NCI-H1417 treated with DMSO at 0.1 percent for 48 hours (cell line): ENCODE measurements at regions not wholly inside any gene's neighbourhood (a gene's known extent, or its start where the extent isn't known, plus 50 kb on each side); places are given as distances from the start of the nearest gene placed in this dataset.

Experiments
- DNase-seq: peaks from one replicate; lab custom pipeline; 2025; lab: John Stamatoyannopoulos, UW

- DNase-seq: no peak
Measured at GRCh38 chr2:177119099-177119498, 93.5 kb upstream of the HNRNPA3 start.

- no peak for DNase-seq
Measured at GRCh38 chr2:177123048-177123447, 89.5 kb upstream of the HNRNPA3 start.

DNA sequence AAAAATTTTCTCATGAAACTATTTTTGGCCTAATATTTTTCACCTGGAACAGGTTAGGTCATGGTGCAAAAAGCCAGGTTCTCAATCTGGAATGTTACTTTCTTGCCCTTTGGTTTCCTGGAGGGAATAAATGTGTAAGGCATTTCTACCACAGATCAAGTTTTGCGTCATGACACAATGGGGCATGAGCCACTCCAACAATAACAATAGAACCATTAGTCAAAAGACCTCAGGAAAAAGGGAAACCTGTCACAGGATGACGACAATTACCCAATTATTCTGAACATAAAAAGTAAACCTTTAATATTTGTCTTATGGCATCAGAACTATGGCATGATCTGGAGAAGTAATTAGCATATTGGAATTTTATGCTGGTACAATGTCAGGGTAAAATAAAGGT lies 88.2 kb upstream of the HNRNPA3 start:
- DNase-seq: no peak

DNA sequence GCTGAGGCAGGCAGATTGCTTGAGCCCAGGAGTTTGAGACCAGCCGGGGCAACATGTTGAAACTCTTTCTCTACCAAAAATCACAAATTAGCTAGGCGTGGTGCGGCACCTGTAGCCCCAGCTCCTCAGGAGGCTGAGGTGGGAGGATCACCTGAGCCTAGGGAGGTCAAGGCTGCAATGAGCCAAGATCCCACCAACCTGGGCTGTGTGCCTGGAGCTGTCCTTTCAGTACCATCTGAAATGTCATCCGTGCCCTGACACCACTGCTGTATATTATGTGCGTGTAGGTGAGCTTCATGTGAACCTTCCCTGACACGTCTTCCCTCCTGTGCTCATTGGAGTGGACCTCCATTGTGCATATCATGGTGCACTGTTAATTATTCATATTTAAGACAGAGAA lies 84.8 kb upstream of the HNRNPA3 start:
- no peak for DNase-seq

GRCh38 chr2:177129610-177130009 lies 83.0 kb upstream of the HNRNPA3 start:
- DNase-seq: no peak

DNA sequence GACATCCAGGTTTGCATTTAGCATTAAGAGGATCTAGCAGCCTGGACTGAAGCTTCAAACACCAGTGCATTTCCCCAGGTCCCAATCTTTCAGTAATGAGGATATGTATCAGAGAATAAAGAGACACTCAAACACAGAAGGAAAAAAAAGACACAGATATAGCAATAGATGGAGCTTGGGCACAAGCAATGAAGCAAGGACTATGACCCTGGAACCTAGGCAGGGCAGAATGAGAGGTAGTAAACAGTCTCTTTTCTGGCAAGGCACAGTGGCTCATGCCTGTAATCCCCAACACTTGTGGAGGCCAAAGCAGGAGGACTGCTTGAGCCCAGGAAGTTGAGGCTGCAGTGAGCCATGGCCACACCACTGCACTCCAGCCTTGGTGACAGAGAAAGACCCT lies 80.7 kb upstream of the HNRNPA3 start:
- no peak for DNase-seq

DNA sequence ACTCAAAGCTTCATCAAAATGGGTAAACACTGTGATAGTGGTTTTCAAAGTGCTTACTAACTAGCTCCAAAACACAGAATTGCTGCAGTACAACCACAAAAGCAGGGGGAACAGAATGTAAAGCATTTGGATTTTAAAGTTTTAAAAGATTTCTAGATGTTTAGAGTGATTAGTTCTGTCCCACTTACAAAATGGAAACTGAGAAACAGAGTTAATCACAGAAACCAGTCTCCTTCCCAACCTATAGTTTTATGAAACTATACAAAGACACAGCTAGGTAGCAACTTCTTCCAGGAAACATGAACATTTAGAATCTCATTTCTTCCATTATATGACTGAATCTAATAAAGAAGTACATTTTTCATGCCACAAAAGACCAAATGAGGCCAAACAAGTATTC lies 73.8 kb upstream of the HNRNPA3 start:
- DNase-seq: no peak

DNA sequence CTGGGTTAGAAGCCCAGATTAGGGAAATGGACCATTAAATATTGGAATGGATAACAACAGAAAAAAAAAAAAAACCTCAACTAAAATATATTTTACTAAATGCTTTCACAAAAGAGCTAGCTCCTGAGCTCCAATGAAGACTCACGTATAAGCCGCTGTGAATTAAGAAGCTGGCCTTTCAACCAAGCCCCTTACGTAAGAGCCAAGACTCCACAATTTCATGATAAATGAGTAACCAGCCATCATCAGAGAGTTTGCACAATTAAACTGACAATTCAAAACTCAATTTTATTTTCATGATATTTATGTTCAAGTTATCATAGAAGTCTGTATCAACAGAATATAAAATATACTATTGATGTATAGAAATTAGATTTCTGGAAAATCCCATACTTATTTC lies 70.7 kb upstream of the HNRNPA3 start:
- no peak for DNase-seq

DNA sequence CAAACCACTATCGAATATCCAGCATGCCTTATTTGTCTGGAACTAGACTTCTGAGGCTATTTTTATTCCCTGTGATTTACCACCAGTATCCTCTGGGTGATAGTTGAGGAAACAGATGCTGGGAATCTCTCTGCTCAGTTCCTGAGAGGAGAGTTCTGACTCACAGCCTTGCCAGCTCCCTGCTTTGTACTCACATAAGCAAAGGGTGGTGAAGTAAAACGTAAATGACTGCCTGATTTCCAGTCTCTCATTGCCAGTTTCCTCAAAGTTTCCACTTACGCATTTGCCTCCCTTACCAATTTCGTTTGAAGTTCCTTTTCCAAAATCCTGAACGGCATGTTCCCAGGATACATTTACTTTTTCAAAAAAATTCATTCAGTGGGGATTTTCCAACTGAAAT lies 69.2 kb upstream of the HNRNPA3 start:
- DNase-seq: no peak

DNA sequence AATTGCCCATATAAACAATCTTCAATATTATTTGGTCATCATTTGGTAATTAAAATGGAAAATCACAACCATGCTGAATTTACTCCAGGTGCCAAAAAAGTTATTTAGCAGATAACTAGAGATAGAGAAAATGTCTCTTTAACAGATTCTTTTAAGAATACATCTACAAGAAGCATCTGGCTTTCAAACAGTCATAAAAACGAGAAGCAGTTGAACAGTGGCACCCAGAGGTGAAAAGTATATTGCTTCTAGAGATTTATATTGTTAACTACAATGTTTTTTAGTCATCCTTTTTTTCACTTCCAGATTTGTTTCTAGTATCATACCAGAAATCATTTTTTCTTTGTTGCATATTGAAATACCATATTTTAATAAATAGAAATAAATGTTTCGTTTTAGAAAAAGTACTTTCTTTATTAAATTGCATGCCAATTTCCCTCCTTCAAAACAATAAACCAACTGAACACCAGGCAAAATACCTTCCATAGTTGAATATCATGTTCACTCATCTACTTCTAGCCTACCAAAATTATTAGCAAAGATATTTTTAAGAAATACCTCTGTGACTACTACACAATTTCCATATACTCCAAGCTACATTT lies 65.4 kb upstream of the HNRNPA3 start:
- DNase-seq: peak; percentile 35

GRCh38 chr2:177147834-177148445 lies 64.7 kb upstream of the HNRNPA3 start:
- no peak for DNase-seq

GRCh38 chr2:177148477-177149154 lies 64.0 kb upstream of the HNRNPA3 start:
- peak; percentile 12 for DNase-seq

GRCh38 chr2:177149155-177149503 lies 63.5 kb upstream of the HNRNPA3 start:
- no peak for DNase-seq

DNA sequence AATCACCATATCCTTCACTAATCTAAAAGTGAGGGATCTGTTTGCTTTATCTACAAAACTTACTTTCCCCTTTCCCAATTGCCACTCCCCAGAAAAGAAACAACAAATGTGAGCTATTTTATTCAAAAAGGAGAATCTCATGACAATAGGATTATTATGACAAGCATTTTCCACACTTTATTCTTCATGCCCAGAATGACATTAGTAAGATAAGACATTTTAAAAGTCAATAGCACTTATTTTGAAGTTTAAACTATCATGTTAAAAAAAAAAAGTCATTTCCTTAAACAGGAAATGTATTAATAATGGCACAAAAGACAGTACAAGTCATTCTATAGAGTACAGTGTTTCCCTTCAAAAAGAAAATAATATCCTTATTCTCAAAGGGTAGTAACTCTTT lies 58.8 kb upstream of the HNRNPA3 start:
- no peak for DNase-seq

GRCh38 chr2:177154809-177155208 lies 57.8 kb upstream of the HNRNPA3 start:
- no peak for DNase-seq

DNA sequence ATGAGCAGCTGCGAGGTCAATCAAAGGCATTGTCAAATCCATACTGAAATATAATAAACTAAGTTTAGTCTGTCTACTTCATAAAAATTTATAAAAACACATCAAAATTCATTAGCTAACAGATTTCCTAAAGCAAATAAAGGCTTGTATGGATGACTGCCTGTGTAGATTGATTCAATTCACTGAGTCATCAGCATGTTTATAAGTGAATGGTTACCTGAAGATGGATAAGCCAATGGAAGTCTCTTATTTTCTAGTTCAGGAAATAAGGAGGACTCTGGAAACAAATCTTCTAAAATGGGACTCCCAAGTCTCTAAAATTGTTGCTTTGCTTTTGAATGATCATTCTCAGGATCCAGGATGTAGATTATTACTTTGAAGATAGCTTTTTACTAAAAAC lies 57.0 kb upstream of the HNRNPA3 start:
- DNase-seq: no peak

GRCh38 chr2:177161741-177162460 lies 50.7 kb upstream of the HNRNPA3 start:
- DNase-seq: no peak
